ENCODE measurements at regions not wholly inside any gene's neighbourhood (a gene's known extent, or its start where the extent isn't known, plus 50 kb on each side); places are given as distances from the start of the nearest gene placed in this dataset.

GRCh38 chr22:47787501-47788227 lies 1025.2 kb downstream of the TBC1D22A start:
- no peaks in the 10 kb centered on the region for H3K79me2 ChIP-seq (ENCODE audit: low read length)
- H4K20me1 ChIP-seq (ENCODE audit: insufficient read depth, low read depth, low read length), result no peaks in the 10 kb centered on the region
- H3K4me3 ChIP-seq (ENCODE audit: low read length), result no peak overlapping the region
- H3K27me3 ChIP-seq (ENCODE audit: low read length), result no peaks in the 10 kb centered on the region
- H3K4me1 ChIP-seq (ENCODE audit: low read length), result no peaks in the 10 kb centered on the region
- no peak for DNase-seq
- no peaks in the 10 kb centered on the region for H3K9me2 ChIP-seq (replicated peaks; ENCODE audit: insufficient read depth, low read length)
- no peak overlapping the region for H3K9ac ChIP-seq (ENCODE audit: low read length)
- no peaks in the 10 kb centered on the region for H3K36me3 ChIP-seq (ENCODE audit: insufficient read depth, low read length)
- no peak overlapping the region for H2AFZ ChIP-seq (ENCODE audit: low read length)
- H3K4me2 ChIP-seq (ENCODE audit: low read depth, low read length, poor library complexity, severe bottlenecking), result no peak overlapping the region
- no peak overlapping the region for H3K27ac ChIP-seq (ENCODE audit: low read length)
- H3K9me3 ChIP-seq (ENCODE audit: low read length), result no peaks in the 10 kb centered on the region

GRCh38 chr22:47786650-47787290 lies 1024.3 kb downstream of the TBC1D22A start:
- H3K4me2 ChIP-seq (ENCODE audit: low read depth, low read length, poor library complexity, severe bottlenecking), result no peak overlapping the region
- no peaks in the 10 kb centered on the region for H3K79me2 ChIP-seq (ENCODE audit: low read length)
- no peaks in the 10 kb centered on the region for H3K27me3 ChIP-seq (ENCODE audit: low read length)
- H2AFZ ChIP-seq (ENCODE audit: low read length), result no peak overlapping the region
- H3K9me2 ChIP-seq (replicated peaks; ENCODE audit: insufficient read depth, low read length), result no peaks in the 10 kb centered on the region
- no peaks in the 10 kb centered on the region for H4K20me1 ChIP-seq (ENCODE audit: insufficient read depth, low read depth, low read length)
- no peaks in the 10 kb centered on the region for H3K36me3 ChIP-seq (ENCODE audit: insufficient read depth, low read length)
- H3K27ac ChIP-seq (ENCODE audit: low read length), result no peak overlapping the region
- no peak overlapping the region for H3K9ac ChIP-seq (ENCODE audit: low read length)
- H3K4me3 ChIP-seq (ENCODE audit: low read length), result no peak overlapping the region
- no peaks in the 10 kb centered on the region for H3K4me1 ChIP-seq (ENCODE audit: low read length)
- no peak for DNase-seq
- H3K9me3 ChIP-seq (ENCODE audit: low read length), result no peaks in the 10 kb centered on the region

DNA sequence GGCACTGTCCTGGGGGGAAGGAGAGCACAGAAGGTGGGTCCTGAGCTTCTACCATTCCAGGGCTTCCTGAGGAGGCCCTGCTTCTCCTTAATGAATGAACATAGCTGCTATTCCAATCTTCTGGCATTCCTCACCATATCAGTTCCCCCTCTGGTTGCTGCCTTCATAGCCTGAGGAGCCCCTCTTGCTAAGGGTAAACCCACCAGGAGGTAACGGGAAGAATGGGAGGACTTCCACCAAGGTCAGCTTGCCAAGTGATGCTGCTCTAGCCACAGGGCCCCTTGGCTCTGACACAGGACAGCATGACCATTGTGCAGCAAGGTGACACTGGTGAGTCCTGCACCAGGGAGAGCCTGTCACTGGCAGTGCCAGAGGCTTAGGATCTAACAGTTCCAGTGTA lies 1022.5 kb downstream of the TBC1D22A start:
- Histone ChIP-seq H3K36me3 (ENCODE audit: insufficient read depth, low read length) (no peaks in the 10 kb centered on the region), H3K4me3 (ENCODE audit: low read length) (no peak overlapping the region), H3K9ac (ENCODE audit: low read length) (no peak overlapping the region), H3K4me1 (ENCODE audit: low read length) (no peaks in the 10 kb centered on the region), H3K4me2 (ENCODE audit: low read depth, low read length, poor library complexity, severe bottlenecking) (no peak overlapping the region), H3K27ac (ENCODE audit: low read length) (no peak overlapping the region), H3K27me3 (ENCODE audit: low read length) (no peaks in the 10 kb centered on the region), H4K20me1 (ENCODE audit: insufficient read depth, low read depth, low read length) (no peaks in the 10 kb centered on the region), H3K79me2 (ENCODE audit: low read length) (no peaks in the 10 kb centered on the region), H2AFZ (ENCODE audit: low read length) (no peak overlapping the region), H3K9me2 (replicated peaks; ENCODE audit: insufficient read depth, low read length) (no peaks in the 10 kb centered on the region), H3K9me3 (ENCODE audit: low read length) (no peaks in the 10 kb centered on the region)
- DNase-seq, result no peak

GRCh38 chr22:47784367-47784983 lies 1022.0 kb downstream of the TBC1D22A start:
- H3K9me3 ChIP-seq (ENCODE audit: low read length), result no peaks in the 10 kb centered on the region
- no peaks in the 10 kb centered on the region for H3K4me1 ChIP-seq (ENCODE audit: low read length)
- no peaks in the 10 kb centered on the region for H3K36me3 ChIP-seq (ENCODE audit: insufficient read depth, low read length)
- no peaks in the 10 kb centered on the region for H3K9me2 ChIP-seq (replicated peaks; ENCODE audit: insufficient read depth, low read length)
- H3K27me3 ChIP-seq (ENCODE audit: low read length), result no peaks in the 10 kb centered on the region
- H3K4me2 ChIP-seq (ENCODE audit: low read depth, low read length, poor library complexity, severe bottlenecking), result no peak overlapping the region
- H3K4me3 ChIP-seq (ENCODE audit: low read length), result no peak overlapping the region
- H2AFZ ChIP-seq (ENCODE audit: low read length), result no peak overlapping the region
- H3K9ac ChIP-seq (ENCODE audit: low read length), result no peak overlapping the region
- no peak overlapping the region for H3K27ac ChIP-seq (ENCODE audit: low read length)
- no peaks in the 10 kb centered on the region for H4K20me1 ChIP-seq (ENCODE audit: insufficient read depth, low read depth, low read length)
- DNase-seq, result no peak
- no peaks in the 10 kb centered on the region for H3K79me2 ChIP-seq (ENCODE audit: low read length)

GRCh38 chr22:47783433-47784366 lies 1021.2 kb downstream of the TBC1D22A start:
- Histone ChIP-seq H3K27ac (ENCODE audit: low read length) (no peak overlapping the region), H4K20me1 (ENCODE audit: insufficient read depth, low read depth, low read length) (no peaks in the 10 kb centered on the region), H3K9ac (ENCODE audit: low read length) (no peak overlapping the region), H3K9me2 (replicated peaks; ENCODE audit: insufficient read depth, low read length) (no peaks in the 10 kb centered on the region), H3K9me3 (ENCODE audit: low read length) (no peaks in the 10 kb centered on the region), H3K4me3 (ENCODE audit: low read length) (no peak overlapping the region), H3K27me3 (ENCODE audit: low read length) (no peaks in the 10 kb centered on the region), H3K79me2 (ENCODE audit: low read length) (no peaks in the 10 kb centered on the region), H3K36me3 (ENCODE audit: insufficient read depth, low read length) (no peaks in the 10 kb centered on the region), H3K4me2 (ENCODE audit: low read depth, low read length, poor library complexity, severe bottlenecking) (no peak overlapping the region), H3K4me1 (ENCODE audit: low read length) (no peaks in the 10 kb centered on the region), H2AFZ (ENCODE audit: low read length) (no peak overlapping the region)
- DNase-seq, result no peak

DNA sequence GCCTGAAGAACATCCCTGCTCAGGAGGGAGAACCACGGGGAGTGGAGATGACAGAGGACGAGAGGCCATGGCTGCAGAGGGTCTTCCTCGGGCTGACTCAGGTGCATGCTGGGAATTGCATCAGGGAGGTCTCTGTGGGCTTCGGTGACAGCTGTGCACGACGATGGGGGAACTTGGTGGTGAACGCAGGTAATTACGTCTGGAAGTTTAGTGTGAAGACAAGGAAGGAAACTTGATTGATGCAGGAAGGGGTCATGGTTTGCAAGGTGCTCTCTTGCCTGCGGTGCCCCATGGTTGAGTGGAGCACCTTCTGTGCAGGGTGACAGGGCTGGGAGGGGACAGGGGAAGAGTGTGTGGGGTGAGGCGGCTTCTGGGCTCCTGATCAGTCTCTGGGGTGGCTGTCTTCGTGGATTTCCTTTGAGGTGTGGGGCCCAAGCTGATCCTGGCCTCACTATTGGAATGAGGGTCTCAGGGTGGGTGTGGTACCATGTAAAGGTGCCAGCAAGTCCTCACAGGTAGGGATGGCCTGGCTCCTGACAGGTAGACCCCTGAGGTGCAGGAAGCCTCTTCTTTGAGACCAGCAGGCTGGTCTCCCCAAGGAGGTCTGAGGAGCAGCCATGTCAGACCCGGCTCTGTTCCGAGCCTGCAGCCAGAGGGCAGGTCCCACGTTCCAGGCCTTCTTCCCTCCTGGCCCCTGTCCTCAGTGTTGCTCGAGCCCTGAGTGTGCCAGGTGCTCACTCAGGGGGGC lies 1020.1 kb downstream of the TBC1D22A start:
- no peaks in the 10 kb centered on the region for H3K9me2 ChIP-seq (replicated peaks; ENCODE audit: insufficient read depth, low read length)
- H3K4me2 ChIP-seq (ENCODE audit: low read depth, low read length, poor library complexity, severe bottlenecking), result no peak overlapping the region
- H3K27me3 ChIP-seq (ENCODE audit: low read length), result no peaks in the 10 kb centered on the region
- H3K36me3 ChIP-seq (ENCODE audit: insufficient read depth, low read length), result no peaks in the 10 kb centered on the region
- H3K9me3 ChIP-seq (ENCODE audit: low read length), result no peaks in the 10 kb centered on the region
- no peak for DNase-seq
- no peaks in the 10 kb centered on the region for H3K79me2 ChIP-seq (ENCODE audit: low read length)
- H4K20me1 ChIP-seq (ENCODE audit: insufficient read depth, low read depth, low read length), result no peaks in the 10 kb centered on the region
- H3K9ac ChIP-seq (ENCODE audit: low read length), result no peak overlapping the region
- H3K27ac ChIP-seq (ENCODE audit: low read length), result no peak overlapping the region
- no peaks in the 10 kb centered on the region for H3K4me1 ChIP-seq (ENCODE audit: low read length)
- H2AFZ ChIP-seq (ENCODE audit: low read length), result no peak overlapping the region
- H3K4me3 ChIP-seq (ENCODE audit: low read length), result no peak overlapping the region

DNA sequence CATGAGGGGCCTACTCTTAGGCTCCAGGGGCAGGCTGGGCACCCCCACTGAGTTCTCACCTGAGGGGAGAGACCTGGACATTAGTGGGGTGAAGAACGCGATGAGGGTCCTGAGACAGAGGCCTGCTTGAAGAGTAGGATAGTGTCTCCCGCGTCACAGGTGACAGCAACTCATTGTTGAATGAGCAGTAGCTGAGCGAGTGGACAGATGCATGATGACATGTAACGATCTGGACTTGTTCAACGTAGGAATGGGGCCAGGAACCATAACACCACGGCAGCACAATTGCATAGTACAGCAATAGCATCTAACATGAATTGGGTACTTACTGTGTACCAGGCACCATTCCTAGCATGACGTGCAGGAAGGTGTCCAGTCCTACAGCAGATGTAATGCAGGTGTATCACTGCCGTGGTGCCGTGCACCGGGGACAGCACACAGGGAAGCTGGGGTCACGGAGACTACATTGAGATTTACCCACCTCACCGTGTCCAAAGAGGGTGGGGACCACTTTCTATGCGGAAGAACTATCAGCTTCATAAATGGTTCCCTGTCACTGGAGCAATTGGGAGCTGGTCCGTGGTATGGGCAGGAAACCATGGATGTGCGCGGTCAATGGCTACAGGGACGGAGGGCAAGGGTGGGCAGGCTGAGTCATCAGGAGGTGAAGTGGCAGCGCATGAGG lies 1019.1 kb downstream of the TBC1D22A start:
- Histone ChIP-seq H3K36me3 (ENCODE audit: insufficient read depth, low read length) (no peaks in the 10 kb centered on the region), H3K79me2 (ENCODE audit: low read length) (no peaks in the 10 kb centered on the region), H3K27me3 (ENCODE audit: low read length) (no peaks in the 10 kb centered on the region), H3K4me3 (ENCODE audit: low read length) (no peak overlapping the region), H3K27ac (ENCODE audit: low read length) (no peak overlapping the region), H2AFZ (ENCODE audit: low read length) (no peak overlapping the region), H3K4me2 (ENCODE audit: low read depth, low read length, poor library complexity, severe bottlenecking) (no peak overlapping the region), H3K4me1 (ENCODE audit: low read length) (no peaks in the 10 kb centered on the region), H3K9me3 (ENCODE audit: low read length) (no peaks in the 10 kb centered on the region), H3K9ac (ENCODE audit: low read length) (no peak overlapping the region), H4K20me1 (ENCODE audit: insufficient read depth, low read depth, low read length) (no peaks in the 10 kb centered on the region), H3K9me2 (replicated peaks; ENCODE audit: insufficient read depth, low read length) (no peaks in the 10 kb centered on the region)
- no peak for DNase-seq

Measured in Karpas-422 (cell line).